ENCODE measurements at regions not wholly inside any gene's neighbourhood (a gene's known extent, or its start where the extent isn't known, plus 50 kb on each side); places are given as distances from the start of the nearest gene placed in this dataset.

DNA sequence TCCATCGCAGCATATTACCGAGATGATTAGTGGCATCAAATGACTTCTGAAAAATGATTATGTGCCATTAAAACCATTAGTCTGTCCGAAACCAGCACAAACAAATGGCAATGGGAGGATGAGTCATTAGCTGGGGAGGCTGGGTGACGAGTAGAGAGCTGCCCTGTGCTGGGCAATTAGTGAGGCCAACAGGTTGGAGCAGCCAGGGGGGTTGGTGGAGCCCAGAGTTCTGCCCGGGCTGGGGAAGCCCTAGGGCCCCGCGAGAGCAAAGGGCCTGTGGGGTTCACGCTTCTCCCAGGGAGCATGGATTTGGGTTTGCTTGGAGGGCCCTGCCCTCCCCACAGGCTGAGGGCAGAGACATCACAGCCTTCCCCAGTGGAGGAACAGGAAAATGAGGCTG lies 152.1 kb upstream of the RPL38 start:
- H3K4me1 Mint-ChIP-seq, result peaks cover 2% of the 10 kb centered on the region
- peaks cover 11% of the 10 kb centered on the region for H3K27me3 Mint-ChIP-seq
- H3K27ac Mint-ChIP-seq, result no peak overlapping the region
- no peak for DNase-seq
- no peaks in the 10 kb centered on the region for H3K36me3 Mint-ChIP-seq (ENCODE audit: low read depth)
- H3K9me3 Mint-ChIP-seq, result no peaks in the 10 kb centered on the region
- H3K4me3 Mint-ChIP-seq, result no peak overlapping the region
- intact Hi-C loops (cut with micrococcal nuclease), result no loop called here

DNA sequence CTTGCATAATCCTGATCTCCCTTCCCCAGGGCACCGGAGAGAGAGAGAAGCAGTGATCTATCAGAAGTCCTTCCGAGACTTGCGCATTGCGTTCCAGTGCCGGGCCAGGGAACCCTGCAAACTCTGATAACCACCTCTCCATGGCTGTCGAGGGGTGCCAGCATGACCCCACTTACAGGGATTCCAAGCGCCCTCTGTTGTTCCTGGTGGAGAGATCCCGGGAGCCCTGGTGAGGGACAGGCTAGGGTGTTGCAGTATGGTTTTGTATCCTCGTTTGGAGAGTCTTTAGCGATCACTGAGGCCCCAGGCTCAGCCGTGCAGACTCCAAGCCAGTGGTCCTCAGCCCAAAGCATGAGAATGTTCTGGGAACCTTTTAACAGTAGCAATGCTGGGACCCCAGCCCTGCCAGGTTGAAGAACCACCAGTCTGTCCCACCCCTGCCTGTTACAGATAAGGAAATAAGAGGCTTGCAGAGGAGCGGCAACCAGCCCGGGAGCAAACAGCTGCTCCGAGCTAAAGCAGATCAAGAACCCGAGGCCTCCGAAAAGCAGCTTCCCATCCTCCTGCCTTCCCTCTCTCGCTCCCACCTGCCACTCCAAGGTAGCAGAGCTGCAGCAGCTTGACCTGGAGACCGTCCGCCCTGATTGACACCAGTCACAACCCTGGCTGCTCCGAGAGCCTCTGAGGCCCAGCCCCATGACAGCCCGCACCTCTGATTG lies 150.3 kb upstream of the RPL38 start:
- H3K4me1 Mint-ChIP-seq, result no peaks in the 10 kb centered on the region
- no peak overlapping the region for H3K4me3 Mint-ChIP-seq
- DNase-seq, result no peak
- peaks cover 14% of the 10 kb centered on the region for H3K27me3 Mint-ChIP-seq
- no peak overlapping the region for H3K27ac Mint-ChIP-seq
- intact Hi-C loops (cut with micrococcal nuclease), result no loop called here
- H3K9me3 Mint-ChIP-seq, result no peaks in the 10 kb centered on the region
- no peaks in the 10 kb centered on the region for H3K36me3 Mint-ChIP-seq (ENCODE audit: low read depth)

DNA sequence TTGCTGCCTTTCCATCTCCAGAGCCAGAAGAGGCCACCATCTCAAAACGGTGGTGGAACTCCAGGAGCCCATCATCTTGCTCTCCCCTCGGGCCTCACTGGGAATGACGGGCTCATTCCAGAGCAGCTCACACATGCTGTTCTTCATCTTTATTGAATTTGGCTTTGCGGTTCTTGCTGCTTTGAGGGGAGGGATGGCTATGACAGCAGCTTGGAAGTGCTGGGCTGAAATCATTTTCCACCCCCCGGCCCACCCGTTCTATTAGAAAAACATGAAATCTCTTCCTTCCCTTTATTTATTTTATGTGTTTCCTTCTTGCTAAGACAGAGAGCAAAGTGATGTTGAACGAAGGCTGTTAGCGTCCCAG lies 149.8 kb upstream of the RPL38 start:
- Mint-ChIP-seq H3K4me1 (no peaks in the 10 kb centered on the region), H3K36me3 (ENCODE audit: low read depth) (no peaks in the 10 kb centered on the region), H3K27me3 (peaks cover 14% of the 10 kb centered on the region), H3K9me3 (no peaks in the 10 kb centered on the region), H3K27ac (no peak overlapping the region), H3K4me3 (no peak overlapping the region)
- intact Hi-C loops (cut with micrococcal nuclease), result no loop called here
- DNase-seq, result no peak

DNA sequence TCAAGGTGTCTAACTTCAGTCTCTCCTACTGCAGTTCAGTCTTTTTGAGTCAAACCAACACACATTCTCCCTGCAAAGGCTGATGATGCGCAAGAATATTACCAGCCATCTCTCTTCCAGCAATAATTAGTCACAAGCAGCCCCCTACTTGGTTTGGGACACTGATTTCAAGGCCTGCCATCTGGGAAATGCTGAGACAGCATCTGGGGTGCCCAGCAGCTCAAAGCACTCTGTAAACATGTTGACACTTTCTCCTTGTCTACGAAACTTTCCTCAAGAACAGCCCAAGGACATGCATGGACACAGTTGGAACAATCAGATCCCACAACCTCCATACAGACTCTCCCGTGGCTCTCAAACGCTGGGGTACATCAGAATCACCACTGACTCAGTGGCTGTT lies 149.2 kb upstream of the RPL38 start:
- no peak overlapping the region for H3K27ac Mint-ChIP-seq

DNA sequence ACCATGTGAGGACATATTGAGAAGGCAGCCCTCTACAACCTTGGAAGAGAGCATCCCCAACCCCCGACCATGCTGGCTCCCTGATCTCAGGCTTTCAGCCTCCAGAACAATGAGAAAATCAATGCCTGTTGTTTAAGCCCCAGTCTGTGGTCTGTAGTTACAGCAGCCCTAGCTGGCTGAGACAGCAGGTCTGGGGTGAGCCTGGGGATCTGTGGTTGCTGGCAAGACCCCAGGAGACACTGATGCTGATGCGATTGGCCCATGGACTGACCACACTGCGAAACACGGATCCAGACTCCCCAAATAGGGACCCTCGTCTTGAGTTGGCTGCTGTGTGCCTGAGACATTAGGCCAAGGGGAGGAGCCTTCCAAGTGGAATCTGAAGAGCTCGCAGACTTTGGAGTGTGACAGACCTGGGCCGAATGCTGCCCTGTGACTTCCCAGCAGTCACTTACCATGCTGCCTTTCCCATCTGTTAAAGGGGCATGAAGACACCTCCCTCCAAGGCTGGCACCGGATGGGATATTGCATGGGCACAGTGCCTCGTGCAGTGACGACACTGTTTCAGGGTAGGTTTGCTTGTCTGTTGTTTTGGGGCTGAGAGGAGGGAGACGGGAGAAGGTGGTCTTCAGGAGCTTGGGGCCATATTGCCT lies 147.8 kb upstream of the RPL38 start:
- H3K4me3 Mint-ChIP-seq, result no peak overlapping the region

More for the DNA sequence above, 149.2 kb upstream of the RPL38 start:
- no peak for DNase-seq
- peaks cover 14% of the 10 kb centered on the region for H3K27me3 Mint-ChIP-seq
- no peaks in the 10 kb centered on the region for H3K36me3 Mint-ChIP-seq (ENCODE audit: low read depth)
- no peak overlapping the region for H3K4me3 Mint-ChIP-seq
- no peaks in the 10 kb centered on the region for H3K9me3 Mint-ChIP-seq
- H3K4me1 Mint-ChIP-seq, result no peaks in the 10 kb centered on the region
- intact Hi-C loops (cut with micrococcal nuclease), result no loop called here

DNA sequence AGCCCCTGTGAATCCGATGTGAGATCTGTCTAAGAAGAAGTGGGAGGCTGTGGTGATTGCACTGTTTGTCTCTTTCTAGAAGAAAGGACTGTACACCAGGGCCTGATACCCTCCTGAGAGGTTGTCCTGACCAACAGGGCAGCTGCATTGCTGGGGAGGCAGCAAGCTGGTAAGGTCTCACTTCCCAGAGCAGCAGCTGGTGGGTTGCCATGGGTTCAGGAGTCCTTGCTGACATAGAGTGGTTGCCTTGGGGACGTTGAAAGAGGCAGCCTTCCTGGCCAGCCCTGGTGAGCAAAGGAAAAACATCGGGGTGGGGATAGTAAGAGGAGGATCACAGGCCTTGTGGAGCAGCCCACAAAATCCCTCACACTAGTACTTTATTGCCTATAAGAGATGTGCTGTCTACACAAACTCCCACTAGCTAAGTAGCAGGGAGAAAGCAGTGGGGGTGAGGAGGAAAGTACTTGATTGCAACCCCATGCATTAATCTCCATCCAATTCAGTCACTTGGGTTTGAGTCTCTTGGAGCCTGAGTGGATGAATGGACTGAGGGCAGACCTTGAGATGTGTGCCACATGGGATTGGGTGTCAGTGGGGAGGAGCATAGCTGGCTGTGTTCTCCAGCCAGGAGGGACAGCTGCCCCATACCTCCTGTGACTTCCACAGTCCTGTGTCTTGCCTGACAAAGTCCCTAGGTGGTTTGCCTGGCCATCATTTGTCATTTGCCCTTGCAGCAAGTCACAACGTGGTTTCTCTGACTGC lies 143.8 kb upstream of the RPL38 start:
- no peaks in the 10 kb centered on the region for H3K9me3 Mint-ChIP-seq
- H3K4me3 Mint-ChIP-seq, result no peak overlapping the region
- no peaks in the 10 kb centered on the region for H3K4me1 Mint-ChIP-seq
- no peak overlapping the region for H3K27ac Mint-ChIP-seq
- intact Hi-C loops (cut with micrococcal nuclease), result no loop called here
- H3K36me3 Mint-ChIP-seq (ENCODE audit: low read depth), result no peaks in the 10 kb centered on the region
- no peak for DNase-seq
- peaks cover 10% of the 10 kb centered on the region for H3K27me3 Mint-ChIP-seq

More for the DNA sequence above, 147.8 kb upstream of the RPL38 start:
- intact Hi-C loops (cut with micrococcal nuclease), result no loop called here
- no peaks in the 10 kb centered on the region for H3K4me1 Mint-ChIP-seq
- peaks cover 14% of the 10 kb centered on the region for H3K27me3 Mint-ChIP-seq
- H3K27ac Mint-ChIP-seq, result no peak overlapping the region
- no peaks in the 10 kb centered on the region for H3K9me3 Mint-ChIP-seq
- no peaks in the 10 kb centered on the region for H3K36me3 Mint-ChIP-seq (ENCODE audit: low read depth)
- DNase-seq, result no peak

DNA sequence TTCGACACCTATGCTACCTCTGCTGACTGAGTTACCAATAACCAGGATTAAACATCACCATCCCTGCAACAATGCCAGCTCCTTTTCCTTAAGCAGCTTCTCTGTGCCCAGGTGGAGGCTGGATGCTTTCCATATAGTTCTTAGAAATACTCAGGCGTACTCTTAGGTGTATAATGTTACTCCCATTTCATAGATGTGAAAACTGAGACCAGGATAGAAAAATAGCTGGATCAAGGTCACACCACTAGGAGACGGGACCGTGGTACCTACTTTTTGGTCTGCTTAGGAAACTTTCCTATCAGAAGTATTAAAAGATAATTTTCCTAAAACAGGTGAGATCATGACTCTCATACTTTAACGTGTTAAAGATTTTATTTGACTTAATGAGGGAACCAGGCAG lies 141.7 kb upstream of the RPL38 start:
- Mint-ChIP-seq H3K4me1 (no peaks in the 10 kb centered on the region), H3K27ac (no peak overlapping the region), H3K4me3 (no peak overlapping the region), H3K27me3 (peaks cover 8% of the 10 kb centered on the region), H3K36me3 (ENCODE audit: low read depth) (no peaks in the 10 kb centered on the region), H3K9me3 (no peaks in the 10 kb centered on the region)
- intact Hi-C loops (cut with micrococcal nuclease), result no loop called here
- DNase-seq, result no peak

DNA sequence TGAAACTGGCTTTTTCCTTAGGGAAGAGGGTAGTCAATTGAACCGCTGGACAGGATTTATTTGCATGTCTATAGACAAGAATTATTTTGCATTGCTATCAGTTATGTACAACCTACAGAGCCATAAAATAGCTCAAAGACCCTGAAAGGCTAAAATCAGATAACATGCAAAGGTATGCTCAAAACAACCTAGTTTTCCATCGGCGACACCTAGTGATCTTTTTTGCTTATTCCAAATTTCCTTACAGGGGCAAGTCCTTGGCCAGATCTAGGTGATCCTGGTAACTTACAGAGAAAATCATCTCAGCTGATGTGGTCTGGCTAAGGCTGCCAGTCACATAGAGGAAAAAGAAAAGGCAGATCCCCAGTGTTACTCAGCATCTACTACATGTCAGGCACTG lies 141.2 kb upstream of the RPL38 start:
- H3K9me3 Mint-ChIP-seq, result no peaks in the 10 kb centered on the region

DNA sequence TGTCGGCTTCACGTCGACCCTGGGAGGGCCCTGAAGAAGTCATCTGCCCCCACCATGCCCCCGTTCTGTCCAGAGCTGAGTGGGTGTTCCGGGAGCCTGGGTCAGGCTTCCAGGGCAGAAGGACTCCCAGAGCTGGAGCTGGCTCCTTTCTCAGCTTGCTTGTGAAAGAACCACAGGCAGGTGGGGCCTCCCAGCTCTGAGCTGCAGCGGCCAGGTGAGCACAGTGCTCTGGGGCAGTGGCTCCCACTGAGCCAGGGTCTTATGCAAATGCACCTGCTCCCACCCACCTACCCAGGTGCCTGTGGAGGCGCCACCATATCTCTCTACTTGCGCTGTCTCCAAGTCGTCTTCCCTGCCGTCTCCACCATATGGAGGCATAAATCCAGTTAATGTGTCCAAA lies 140.0 kb upstream of the RPL38 start:
- DNase-seq, result no peak
- Mint-ChIP-seq H3K27ac (no peak overlapping the region), H3K4me3 (no peak overlapping the region), H3K4me1 (no peaks in the 10 kb centered on the region), H3K36me3 (ENCODE audit: low read depth) (no peaks in the 10 kb centered on the region), H3K27me3 (peaks cover 5% of the 10 kb centered on the region), H3K9me3 (no peaks in the 10 kb centered on the region)
- intact Hi-C loops (cut with micrococcal nuclease), result no loop called here

More for the DNA sequence above, 141.2 kb upstream of the RPL38 start:
- no peak overlapping the region for H3K4me3 Mint-ChIP-seq
- no peak for DNase-seq
- H3K36me3 Mint-ChIP-seq (ENCODE audit: low read depth), result no peaks in the 10 kb centered on the region
- H3K27ac Mint-ChIP-seq, result no peak overlapping the region
- H3K27me3 Mint-ChIP-seq, result peaks cover 6% of the 10 kb centered on the region
- no peaks in the 10 kb centered on the region for H3K4me1 Mint-ChIP-seq
- intact Hi-C loops (cut with micrococcal nuclease), result no loop called here

DNA sequence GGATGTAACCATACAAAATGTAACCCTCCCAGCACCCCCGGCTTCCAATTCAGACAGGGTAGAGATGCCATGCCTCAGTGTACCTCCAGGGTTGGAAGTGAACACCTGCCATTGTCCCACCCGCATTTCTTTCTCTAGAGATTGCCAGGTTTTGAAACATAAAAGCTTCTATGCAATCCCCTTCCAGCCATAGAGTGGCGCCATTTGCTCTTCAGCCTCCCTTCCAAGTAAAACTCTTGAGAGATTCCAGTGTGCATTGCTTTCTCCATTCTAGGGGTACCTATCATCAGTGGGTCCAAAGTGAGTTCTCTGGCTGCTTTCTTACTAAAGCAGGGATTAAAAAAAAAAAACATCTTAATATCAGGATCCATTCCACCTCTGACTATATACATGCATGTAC lies 133.1 kb upstream of the RPL38 start:
- Mint-ChIP-seq H3K27me3 (peaks cover 2% of the 10 kb centered on the region), H3K27ac (no peak overlapping the region), H3K9me3 (no peaks in the 10 kb centered on the region), H3K4me3 (no peak overlapping the region), H3K36me3 (ENCODE audit: low read depth) (no peaks in the 10 kb centered on the region), H3K4me1 (no peaks in the 10 kb centered on the region)
- no peak for DNase-seq
- intact Hi-C loops (cut with micrococcal nuclease), result no loop called here

DNA sequence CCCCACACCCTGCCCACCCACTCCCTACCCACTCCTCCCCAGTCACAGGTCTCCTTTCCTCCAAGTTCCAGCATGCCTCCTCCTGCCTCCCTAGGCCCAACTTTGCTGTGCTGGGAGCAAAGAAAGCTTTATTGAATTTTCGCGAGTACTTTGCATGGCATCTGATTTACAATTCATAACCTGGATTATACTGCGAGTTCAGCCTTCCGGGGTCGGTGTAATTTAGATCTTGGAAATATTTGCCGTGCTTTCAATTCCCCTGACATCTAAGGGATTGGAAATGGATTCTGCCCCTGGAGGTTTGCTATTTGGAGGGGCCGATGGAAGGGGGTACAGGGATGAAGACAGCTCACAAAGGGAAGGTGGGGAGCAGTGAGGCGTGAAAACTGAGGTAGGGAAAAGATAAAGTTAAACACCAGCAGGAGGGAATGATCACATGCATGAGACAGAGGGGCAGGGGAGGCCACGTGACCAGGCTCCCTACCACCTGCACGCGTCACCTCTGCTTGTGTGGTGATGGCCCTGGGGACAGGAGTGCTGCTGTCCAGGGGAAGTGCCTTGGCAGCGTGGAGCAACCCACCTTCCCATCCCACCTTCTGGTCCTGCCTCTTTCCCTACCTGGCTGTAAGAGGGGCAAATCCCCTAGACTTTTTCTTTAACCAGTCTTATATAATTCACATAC lies 132.3 kb upstream of the RPL38 start:
- Mint-ChIP-seq H3K4me3 (no peak overlapping the region), H3K27me3 (peaks cover 2% of the 10 kb centered on the region), H3K9me3 (no peaks in the 10 kb centered on the region), H3K27ac (no peak overlapping the region), H3K4me1 (no peaks in the 10 kb centered on the region), H3K36me3 (ENCODE audit: low read depth) (no peaks in the 10 kb centered on the region)
- DNase-seq, result no peak
- intact Hi-C loops (cut with micrococcal nuclease), result no loop called here

DNA sequence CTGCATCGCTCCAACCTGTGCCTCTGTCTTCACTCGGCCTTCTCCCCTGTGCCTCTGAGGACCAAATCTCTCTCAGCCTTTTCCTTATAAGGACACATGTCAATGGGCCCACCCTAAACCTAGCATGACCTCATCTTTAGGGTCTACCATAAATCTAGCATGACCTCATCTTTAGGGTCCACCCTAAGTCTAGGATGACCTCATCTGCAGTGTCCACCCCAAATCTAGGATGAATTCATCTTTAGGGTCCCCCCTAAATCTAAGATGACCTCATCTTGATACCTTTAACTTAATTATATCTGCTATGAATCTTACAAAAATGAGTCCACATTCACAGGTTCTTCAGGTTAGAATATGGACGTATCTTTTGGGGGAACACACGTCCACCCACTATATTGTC lies 131.1 kb upstream of the RPL38 start:
- intact Hi-C loops (cut with micrococcal nuclease), result no loop called here
- Mint-ChIP-seq H3K9me3 (no peaks in the 10 kb centered on the region), H3K36me3 (ENCODE audit: low read depth) (no peaks in the 10 kb centered on the region), H3K4me1 (no peaks in the 10 kb centered on the region), H3K27ac (no peak overlapping the region), H3K4me3 (no peak overlapping the region), H3K27me3 (no peaks in the 10 kb centered on the region)
- no peak for DNase-seq

DNA sequence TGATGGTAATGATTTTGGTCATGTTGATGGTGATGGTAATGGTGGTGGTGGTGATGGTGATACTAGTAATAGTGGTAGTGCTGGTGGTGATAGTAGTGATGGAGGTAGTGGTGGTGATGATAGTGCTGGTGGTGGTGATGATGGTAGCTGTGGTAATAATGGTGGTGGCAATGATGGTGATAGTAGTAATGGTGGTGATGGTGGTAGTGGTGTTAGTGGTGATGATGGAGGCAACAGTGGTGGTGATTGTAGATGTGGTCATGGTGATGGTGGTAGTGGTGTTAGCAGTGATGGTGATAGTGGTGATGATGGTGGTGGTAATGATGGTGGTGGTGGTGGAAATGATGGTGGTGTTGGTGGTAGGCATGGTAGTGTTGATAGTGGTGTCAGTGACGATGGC lies 127.0 kb upstream of the RPL38 start:
- Mint-ChIP-seq H3K4me1 (no peaks in the 10 kb centered on the region), H3K27me3 (no peaks in the 10 kb centered on the region), H3K4me3 (no peak overlapping the region), H3K27ac (no peak overlapping the region), H3K9me3 (no peaks in the 10 kb centered on the region), H3K36me3 (ENCODE audit: low read depth) (no peaks in the 10 kb centered on the region)
- intact Hi-C loops (cut with micrococcal nuclease), result no loop called here
- no peak for DNase-seq

DNA sequence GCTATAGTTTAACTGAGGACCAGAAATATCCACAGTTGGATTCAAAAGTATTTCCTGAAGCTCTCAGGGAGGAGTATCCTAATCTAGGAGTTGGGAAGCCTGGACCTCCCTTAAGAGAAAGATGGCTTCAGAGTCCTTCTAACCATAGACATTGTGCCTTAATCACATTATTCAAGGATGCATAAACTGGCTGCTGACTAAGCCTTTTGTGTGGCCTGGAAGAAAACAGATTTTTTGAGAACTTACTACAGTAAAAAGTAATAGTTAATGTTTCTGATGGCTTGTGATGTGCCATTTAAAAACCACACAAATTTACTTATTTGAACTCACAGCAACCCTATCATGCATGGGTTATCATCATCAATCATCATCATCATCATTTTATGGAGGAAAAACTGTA lies 126.2 kb upstream of the RPL38 start:
- Mint-ChIP-seq H3K36me3 (ENCODE audit: low read depth) (no peaks in the 10 kb centered on the region), H3K27me3 (no peaks in the 10 kb centered on the region), H3K9me3 (no peaks in the 10 kb centered on the region), H3K4me1 (no peaks in the 10 kb centered on the region), H3K4me3 (no peak overlapping the region), H3K27ac (no peak overlapping the region)
- DNase-seq, result no peak
- intact Hi-C loops (cut with micrococcal nuclease), result no loop called here

All from activated CD4-positive, alpha-beta T cell treated with anti-CD3 and anti-CD28 coated beads, Interleukin-2, amount 10 ng/mL, durations not matched to agents 24 days and 14 days (primary cell).